Osteoblast (primary cell): ENCODE measurements at regions not wholly inside any gene's neighbourhood (a gene's known extent, or its start where the extent isn't known, plus 50 kb on each side); places are given as distances from the start of the nearest gene placed in this dataset.
"Not testable (repeated sequence)": the region's sequence is repeated elsewhere in the genome, so short reads cannot be mapped to it uniquely, and the experiment has no call there.

Source experiments
- DNase-seq: peaks from one replicate; pipeline ENCODE4 v3.0.0; 2011; ENCODE audit warnings: low spot score, mixed read lengths; ENCODE audit not compliant: insufficient read length; ENCODE audit errors: missing footprints
- H2AFZ ChIP-seq: 2 replicates; pipeline ENCODE4 v1.6.0; 2011; ENCODE audit warnings: mild to moderate bottlenecking, low read length
- H3K27ac ChIP-seq: 2 replicates; pipeline ENCODE4 v1.5.1; 2011; ENCODE audit warnings: mild to moderate bottlenecking, low read depth, low read length, moderate library complexity
- H3K27me3 ChIP-seq: 2 replicates; pipeline ENCODE4 v1.6.0; 2012; ENCODE audit warnings: mild to moderate bottlenecking, control low read depth, inconsistent platforms, low read length, moderate library complexity; ENCODE audit not compliant: insufficient read depth
- H3K36me3 ChIP-seq: 2 replicates; pipeline ENCODE4 v1.5.1; 2011; ENCODE audit warnings: mild to moderate bottlenecking, low read length, control low read depth, moderate library complexity; ENCODE audit not compliant: insufficient read depth
- H3K4me1 ChIP-seq: 2 replicates; pipeline ENCODE4 v1.5.1; 2011; ENCODE audit warnings: mild to moderate bottlenecking, low read length, control low read depth, moderate library complexity; ENCODE audit not compliant: insufficient read depth
- H3K4me2 ChIP-seq: 2 replicates; pipeline ENCODE4 v1.6.0; 2011; ENCODE audit warnings: mild to moderate bottlenecking, low read length; ENCODE audit not compliant: insufficient read depth
- H3K4me3 ChIP-seq: fragments of 200-600 bp; sonication (generic); 3 replicates; pipeline ENCODE4 v1.5.1; 2012; ENCODE audit warnings: mild to moderate bottlenecking, low read length, inconsistent platforms; ENCODE audit not compliant: insufficient read depth
- H3K79me2 ChIP-seq: 2 replicates; pipeline ENCODE4 v1.6.0; 2012; ENCODE audit warnings: mild to moderate bottlenecking, low read length, control low read depth, inconsistent platforms; ENCODE audit not compliant: insufficient read depth
- H3K9me3 ChIP-seq: 2 replicates; pipeline ENCODE4 v1.5.1; 2011; ENCODE audit warnings: low read depth, low read length, control low read depth
- H4K20me1 ChIP-seq: 2 replicates; pipeline ENCODE4 v1.6.0; 2012; ENCODE audit warnings: mild to moderate bottlenecking, low read length, control low read depth; ENCODE audit not compliant: insufficient read depth
- CTCF ChIP-seq: IDR thresholded peaks from 2 replicates; pipeline ENCODE4 v1.5.1; 2011; ENCODE audit warnings: mild to moderate bottlenecking, low read depth, low read length, moderate library complexity; ENCODE audit errors: extremely low read depth

- TF ChIP-seq CTCF = no peak
- Histone ChIP-seq H3K4me3 (no peak overlapping the region), H3K27me3 (no peaks in the 10 kb centered on the region), H4K20me1 (no peaks in the 10 kb centered on the region), H3K4me1 (no peaks in the 10 kb centered on the region), H3K4me2 (no peak overlapping the region), H3K27ac (no peak overlapping the region), H3K79me2 (no peaks in the 10 kb centered on the region), H3K9me3 (peaks cover 7% of the 10 kb centered on the region), H2AFZ (no peak overlapping the region), H3K36me3 (no peaks in the 10 kb centered on the region)
- DNase-seq = no peak
Observed at GRCh38 chr14:44453433-44454171, 53.5 kb downstream of the FSCB start.

- H3K36me3 ChIP-seq, H2AFZ ChIP-seq, H3K27me3 ChIP-seq, H3K9me3 ChIP-seq, H3K79me2 ChIP-seq, DNase-seq, H4K20me1 ChIP-seq, H3K4me1 ChIP-seq, H3K4me3 ChIP-seq, H3K27ac ChIP-seq, H3K4me2 ChIP-seq: not testable (repeated sequence)
Observed at GRCh38 chr14:44450232-44450631, 56.9 kb downstream of the FSCB start.

GRCh38 chr14:44449680-44450079, 57.4 kb downstream of the FSCB start:
- TF ChIP-seq CTCF = no peak
- no peaks in the 10 kb centered on the region for H3K79me2 ChIP-seq
- no peaks in the 10 kb centered on the region for H3K36me3 ChIP-seq
- no peaks in the 10 kb centered on the region for H3K9me3 ChIP-seq
- no peaks in the 10 kb centered on the region for H4K20me1 ChIP-seq
- no peak for DNase-seq
- no peaks in the 10 kb centered on the region for H3K4me1 ChIP-seq
- no peak overlapping the region for H2AFZ ChIP-seq
- H3K4me3 ChIP-seq = no peak overlapping the region
- H3K27me3 ChIP-seq = no peaks in the 10 kb centered on the region
- H3K4me2 ChIP-seq = no peak overlapping the region
- H3K27ac ChIP-seq = no peak overlapping the region

- Histone ChIP-seq H3K27ac (no peak overlapping the region), H4K20me1 (no peaks in the 10 kb centered on the region), H3K79me2 (no peaks in the 10 kb centered on the region), H2AFZ (no peak overlapping the region), H3K36me3 (no peaks in the 10 kb centered on the region), H3K4me1 (no peaks in the 10 kb centered on the region), H3K4me2 (no peak overlapping the region), H3K27me3 (no peaks in the 10 kb centered on the region), H3K9me3 (no peaks in the 10 kb centered on the region), H3K4me3 (no peak overlapping the region)
- TF ChIP-seq CTCF = no peak
- DNase-seq = no peak
Observed at GRCh38 chr14:44448951-44449358, 58.1 kb downstream of the FSCB start.
